ENCODE measurements at regions not wholly inside any gene's neighbourhood (a gene's known extent, or its start where the extent isn't known, plus 50 kb on each side); places are given as distances from the start of the nearest gene placed in this dataset.

GRCh38 chr6:51467231-51467952 lies 620.0 kb downstream of the PKHD1 start:
- Mint-ChIP-seq H3K4me1 (no peaks in the 10 kb centered on the region), H3K27me3 (no peaks in the 10 kb centered on the region), H3K27ac (no peak overlapping the region), H3K9me3 (peaks cover 0 to 12% (median 3%) of the 10 kb centered on the region in 3 donors), H3K36me3 (no peaks in the 10 kb centered on the region), H3K4me3 (no peak overlapping the region)
- H3K4me3 ChIP-seq (ENCODE audit: control insufficient read depth in 1 of 2, extremely low read depth in 1 of 2, low read length in 1 of 2), result no peak overlapping the region
- H3K27me3 ChIP-seq (replicated peaks in 1 of 2; ENCODE audit: control insufficient read depth in 2 of 2, extremely low read depth in 1 of 2, insufficient read depth in 2 of 2, low read length in 1 of 2), result no peaks in the 10 kb centered on the region
- ChIA-PET POLR2A (no interaction called here), CTCF (no interaction called here)
- no peak for DNase-seq
- H3K27ac ChIP-seq (ENCODE audit: low read length), result no peak overlapping the region
- H3K9me3 ChIP-seq, result no peaks in the 10 kb centered on the region
- WGBS (ENCODE audit: insufficient coverage), result no CpG with 5 or more reads among the region's 6 CpGs
- H3K36me3 ChIP-seq (ENCODE audit: control insufficient read depth in 2 of 2, extremely low read depth in 1 of 2, insufficient read depth in 1 of 2, low read length in 1 of 2), result no peaks in the 10 kb centered on the region
- H3K4me1 ChIP-seq (ENCODE audit: control insufficient read depth in 1 of 2, extremely low read depth in 1 of 2, insufficient read depth in 2 of 2, low read length in 2 of 2), result no peaks in the 10 kb centered on the region
- no peak for ATAC-seq (replicated peaks in 1 of 4)

- H3K27ac Mint-ChIP-seq, result no peak overlapping the region
- CTCF ChIA-PET, result no interaction called here
- no peaks in the 10 kb centered on the region for H3K27me3 Mint-ChIP-seq
- POLR2A ChIA-PET, result no interaction called here
- no peaks in the 10 kb centered on the region for H3K36me3 ChIP-seq (ENCODE audit: control insufficient read depth in 2 of 2, extremely low read depth in 1 of 2, insufficient read depth in 1 of 2, low read length in 1 of 2)
- peaks cover 0 to 12% (median 3%) of the 10 kb centered on the region in 3 donors for H3K9me3 Mint-ChIP-seq
- no peak overlapping the region for H3K27ac ChIP-seq (ENCODE audit: low read length)
- H3K4me3 Mint-ChIP-seq, result no peak overlapping the region
- WGBS (ENCODE audit: insufficient coverage), result 50% methylated on average over 1 of the region's 3 CpGs
- no peak overlapping the region for H3K4me3 ChIP-seq (ENCODE audit: control insufficient read depth in 1 of 2, extremely low read depth in 1 of 2, low read length in 1 of 2)
- DNase-seq, result no peak
- no peaks in the 10 kb centered on the region for H3K9me3 ChIP-seq
- no peaks in the 10 kb centered on the region for H3K27me3 ChIP-seq (replicated peaks in 1 of 2; ENCODE audit: control insufficient read depth in 2 of 2, extremely low read depth in 1 of 2, insufficient read depth in 2 of 2, low read length in 1 of 2)
- H3K36me3 Mint-ChIP-seq, result no peaks in the 10 kb centered on the region
- H3K4me1 Mint-ChIP-seq, result no peaks in the 10 kb centered on the region
- ATAC-seq (replicated peaks in 1 of 4), result no peak
- H3K4me1 ChIP-seq (ENCODE audit: control insufficient read depth in 1 of 2, extremely low read depth in 1 of 2, insufficient read depth in 2 of 2, low read length in 2 of 2), result no peaks in the 10 kb centered on the region
Measured at GRCh38 chr6:51468704-51469103, 618.7 kb downstream of the PKHD1 start.

- WGBS (ENCODE audit: insufficient coverage), result no CpG with 5 or more reads among the region's 5 CpGs
Measured at GRCh38 chr6:51472745-51473487, 614.5 kb downstream of the PKHD1 start.

GRCh38 chr6:51474022-51474975 lies 613.1 kb downstream of the PKHD1 start:
- Mint-ChIP-seq H3K9me3 (peaks cover 2 to 20% (median 4%) of the 10 kb centered on the region in 3 donors), H3K4me1 (no peaks in the 10 kb centered on the region), H3K4me3 (no peak overlapping the region), H3K27me3 (no peaks in the 10 kb centered on the region), H3K27ac (no peak overlapping the region), H3K36me3 (no peaks in the 10 kb centered on the region)
- Histone ChIP-seq H3K4me3 (ENCODE audit: control insufficient read depth in 1 of 2, extremely low read depth in 1 of 2, low read length in 1 of 2) (no peak overlapping the region), H3K36me3 (ENCODE audit: control insufficient read depth in 2 of 2, extremely low read depth in 1 of 2, insufficient read depth in 1 of 2, low read length in 1 of 2) (no peaks in the 10 kb centered on the region), H3K9me3 (no peaks in the 10 kb centered on the region), H3K4me1 (ENCODE audit: control insufficient read depth in 1 of 2, extremely low read depth in 1 of 2, insufficient read depth in 2 of 2, low read length in 2 of 2) (no peaks in the 10 kb centered on the region), H3K27me3 (replicated peaks in 1 of 2; ENCODE audit: control insufficient read depth in 2 of 2, extremely low read depth in 1 of 2, insufficient read depth in 2 of 2, low read length in 1 of 2) (no peaks in the 10 kb centered on the region), H3K27ac (ENCODE audit: low read length) (no peak overlapping the region)
- ATAC-seq (replicated peaks in 1 of 4), result no peak
- DNase-seq, result no peak
- ChIA-PET CTCF (no interaction called here), POLR2A (no interaction called here)
- 75% methylated on average over 2 of the region's 9 CpGs for WGBS (ENCODE audit: insufficient coverage)

More at GRCh38 chr6:51472745-51473487, 614.5 kb downstream of the PKHD1 start:
- no peak overlapping the region for H3K27ac Mint-ChIP-seq
- POLR2A ChIA-PET, result no interaction called here
- Histone ChIP-seq H3K9me3 (no peaks in the 10 kb centered on the region), H3K27ac (ENCODE audit: low read length) (no peak overlapping the region), H3K36me3 (ENCODE audit: control insufficient read depth in 2 of 2, extremely low read depth in 1 of 2, insufficient read depth in 1 of 2, low read length in 1 of 2) (no peaks in the 10 kb centered on the region), H3K4me1 (ENCODE audit: control insufficient read depth in 1 of 2, extremely low read depth in 1 of 2, insufficient read depth in 2 of 2, low read length in 2 of 2) (no peaks in the 10 kb centered on the region), H3K27me3 (replicated peaks in 1 of 2; ENCODE audit: control insufficient read depth in 2 of 2, extremely low read depth in 1 of 2, insufficient read depth in 2 of 2, low read length in 1 of 2) (no peaks in the 10 kb centered on the region), H3K4me3 (ENCODE audit: control insufficient read depth in 1 of 2, extremely low read depth in 1 of 2, low read length in 1 of 2) (no peak overlapping the region)
- H3K9me3 Mint-ChIP-seq, result peaks cover 0 to 15% (median 2%) of the 10 kb centered on the region in 3 donors
- no peak for DNase-seq
- H3K4me1 Mint-ChIP-seq, result no peaks in the 10 kb centered on the region
- H3K27me3 Mint-ChIP-seq, result no peaks in the 10 kb centered on the region
- no peaks in the 10 kb centered on the region for H3K36me3 Mint-ChIP-seq
- ATAC-seq (replicated peaks in 1 of 4), result no peak
- no peak overlapping the region for H3K4me3 Mint-ChIP-seq
- CTCF ChIA-PET, result no interaction called here

GRCh38 chr6:51477711-51478311 lies 609.6 kb downstream of the PKHD1 start:
- no peak overlapping the region for H3K27ac ChIP-seq (ENCODE audit: low read length)
- H3K4me1 ChIP-seq (ENCODE audit: control insufficient read depth in 1 of 2, extremely low read depth in 1 of 2, insufficient read depth in 2 of 2, low read length in 2 of 2), result no peaks in the 10 kb centered on the region
- H3K9me3 ChIP-seq, result no peaks in the 10 kb centered on the region
- POLR2A ChIA-PET, result no interaction called here
- CTCF ChIA-PET, result no interaction called here
- 79% methylated on average over 2 of the region's 8 CpGs for WGBS (ENCODE audit: insufficient coverage)
- Mint-ChIP-seq H3K9me3 (peaks cover 4 to 9% (median 5%) of the 10 kb centered on the region in 3 donors), H3K27ac (no peak overlapping the region), H3K36me3 (no peaks in the 10 kb centered on the region), H3K4me1 (no peaks in the 10 kb centered on the region), H3K4me3 (no peak overlapping the region), H3K27me3 (no peaks in the 10 kb centered on the region)
- H3K36me3 ChIP-seq (ENCODE audit: control insufficient read depth in 2 of 2, extremely low read depth in 1 of 2, insufficient read depth in 1 of 2, low read length in 1 of 2), result no peaks in the 10 kb centered on the region
- no peak overlapping the region for H3K4me3 ChIP-seq (ENCODE audit: control insufficient read depth in 1 of 2, extremely low read depth in 1 of 2, low read length in 1 of 2)
- ATAC-seq (replicated peaks in 1 of 4) (no peak), DNase-seq (no peak)
- no peaks in the 10 kb centered on the region for H3K27me3 ChIP-seq (replicated peaks in 1 of 2; ENCODE audit: control insufficient read depth in 2 of 2, extremely low read depth in 1 of 2, insufficient read depth in 2 of 2, low read length in 1 of 2)

GRCh38 chr6:51479296-51479695 lies 608.1 kb downstream of the PKHD1 start:
- Histone ChIP-seq H3K36me3 (ENCODE audit: control insufficient read depth in 2 of 2, extremely low read depth in 1 of 2, insufficient read depth in 1 of 2, low read length in 1 of 2) (no peaks in the 10 kb centered on the region), H3K27me3 (replicated peaks in 1 of 2; ENCODE audit: control insufficient read depth in 2 of 2, extremely low read depth in 1 of 2, insufficient read depth in 2 of 2, low read length in 1 of 2) (no peaks in the 10 kb centered on the region), H3K4me1 (ENCODE audit: control insufficient read depth in 1 of 2, extremely low read depth in 1 of 2, insufficient read depth in 2 of 2, low read length in 2 of 2) (no peaks in the 10 kb centered on the region), H3K4me3 (ENCODE audit: control insufficient read depth in 1 of 2, extremely low read depth in 1 of 2, low read length in 1 of 2) (no peak overlapping the region), H3K9me3 (no peaks in the 10 kb centered on the region), H3K27ac (ENCODE audit: low read length) (no peak overlapping the region)
- 80% methylated on average over 1 of the region's 1 CpG for WGBS (ENCODE audit: insufficient coverage)
- DNase-seq (no peak), ATAC-seq (replicated peaks in 1 of 4) (no peak)
- Mint-ChIP-seq H3K27me3 (no peaks in the 10 kb centered on the region), H3K4me1 (no peaks in the 10 kb centered on the region), H3K4me3 (no peak overlapping the region), H3K27ac (no peak overlapping the region), H3K9me3 (peaks cover 5 to 20% (median 9%) of the 10 kb centered on the region in 3 donors), H3K36me3 (no peaks in the 10 kb centered on the region)
- ChIA-PET CTCF (no interaction called here), POLR2A (no interaction called here)

All from T-cell (primary cell).